ENCODE measurements at regions not wholly inside any gene's neighbourhood (a gene's known extent, or its start where the extent isn't known, plus 50 kb on each side); places are given as distances from the start of the nearest gene placed in this dataset.

DNA sequence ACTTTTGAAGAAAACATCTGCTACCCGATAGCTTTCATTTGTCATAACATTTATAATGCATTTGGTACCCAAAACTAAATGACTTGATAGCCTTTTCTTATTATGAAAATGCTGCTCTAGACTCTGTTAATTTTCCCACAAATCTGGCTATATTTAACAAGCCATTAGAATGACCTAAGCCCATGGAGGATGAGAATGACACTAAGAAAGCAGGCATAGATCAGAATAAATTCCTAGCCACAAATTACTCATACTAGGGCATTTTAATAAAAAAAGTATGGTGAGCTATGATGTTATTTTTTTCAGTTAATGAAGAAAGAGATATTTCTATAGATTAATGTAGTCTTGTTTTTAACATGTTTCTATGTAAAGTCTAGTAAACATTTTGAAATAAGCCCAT lies 1728.3 kb downstream of the SUCLG1 start:
- TF ChIP-seq, protein P1, sequence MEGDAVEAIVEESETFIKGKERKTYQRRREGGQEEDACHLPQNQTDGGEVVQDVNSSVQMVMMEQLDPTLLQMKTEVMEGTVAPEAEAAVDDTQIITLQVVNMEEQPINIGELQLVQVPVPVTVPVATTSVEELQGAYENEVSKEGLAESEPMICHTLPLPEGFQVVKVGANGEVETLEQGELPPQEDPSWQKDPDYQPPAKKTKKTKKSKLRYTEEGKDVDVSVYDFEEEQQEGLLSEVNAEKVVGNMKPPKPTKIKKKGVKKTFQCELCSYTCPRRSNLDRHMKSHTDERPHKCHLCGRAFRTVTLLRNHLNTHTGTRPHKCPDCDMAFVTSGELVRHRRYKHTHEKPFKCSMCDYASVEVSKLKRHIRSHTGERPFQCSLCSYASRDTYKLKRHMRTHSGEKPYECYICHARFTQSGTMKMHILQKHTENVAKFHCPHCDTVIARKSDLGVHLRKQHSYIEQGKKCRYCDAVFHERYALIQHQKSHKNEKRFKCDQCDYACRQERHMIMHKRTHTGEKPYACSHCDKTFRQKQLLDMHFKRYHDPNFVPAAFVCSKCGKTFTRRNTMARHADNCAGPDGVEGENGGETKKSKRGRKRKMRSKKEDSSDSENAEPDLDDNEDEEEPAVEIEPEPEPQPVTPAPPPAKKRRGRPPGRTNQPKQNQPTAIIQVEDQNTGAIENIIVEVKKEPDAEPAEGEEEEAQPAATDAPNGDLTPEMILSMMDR (IDR thresholded peaks at IDR 0.05) = no peak
- TF ChIP-seq POLR2A (IDR thresholded peaks at IDR 0.05) (no peak), POLR2AphosphoS5 (IDR thresholded peaks at IDR 0.05) (no peak), EP300 (IDR thresholded peaks at IDR 0.05) (no peak)
